ENCODE measurements at regions not wholly inside any gene's neighbourhood (a gene's known extent, or its start where the extent isn't known, plus 50 kb on each side); places are given as distances from the start of the nearest gene placed in this dataset.

GRCh38 chr18:47601581-47602272 lies 328.7 kb downstream of the SMAD2 start:
- Histone ChIP-seq H3K36me3 (ENCODE audit: control insufficient read depth, low read length) (no peaks in the 10 kb centered on the region), H3K9me3 (ENCODE audit: control insufficient read depth, insufficient read depth, low read length) (no peaks in the 10 kb centered on the region)
- TF ChIP-seq CTCF (IDR thresholded peaks at IDR 0.05; ENCODE audit: low read depth, low read length, poor library complexity, severe bottlenecking) (no peak), EZH2phosphoT487 (IDR thresholded peaks at IDR 0.05; ENCODE audit: borderline replicate concordance, low read length) (no peak)

GRCh38 chr18:47595831-47596501 lies 334.5 kb downstream of the SMAD2 start:
- Histone ChIP-seq H4K20me1 (ENCODE audit: control insufficient read depth, insufficient read depth, low read depth, low read length) (no peaks in the 10 kb centered on the region), H3K9me3 (ENCODE audit: control insufficient read depth, insufficient read depth, low read length) (no peaks in the 10 kb centered on the region), H3K36me3 (ENCODE audit: control insufficient read depth, low read length) (no peaks in the 10 kb centered on the region), H3K4me1 (ENCODE audit: control insufficient read depth, low read length) (no peaks in the 10 kb centered on the region), H3K4me3 (ENCODE audit: low read length) (no peak overlapping the region), H3K27ac (ENCODE audit: low read depth, low read length) (no peak overlapping the region), H3K79me2 (ENCODE audit: control insufficient read depth, low read length) (no peaks in the 10 kb centered on the region), H3K9me2 (replicated peaks; ENCODE audit: control insufficient read depth, low read length) (no peaks in the 10 kb centered on the region), H3F3A (ENCODE audit: control insufficient read depth, insufficient read depth) (no peaks in the 10 kb centered on the region), H3K4me2 (ENCODE audit: low read length) (no peak overlapping the region), H3K27me3 (ENCODE audit: control insufficient read depth, low read length) (peaks cover 14% of the 10 kb centered on the region; the same call in 1 of the 2 replicates)
- peak; percentile 77 for TF ChIP-seq CTCF (IDR thresholded peaks at IDR 0.05; ENCODE audit: low read depth, low read length, poor library complexity, severe bottlenecking)
- TF ChIP-seq EZH2phosphoT487 (IDR thresholded peaks at IDR 0.05; ENCODE audit: borderline replicate concordance, low read length): no peak

More at GRCh38 chr18:47601581-47602272, 328.7 kb downstream of the SMAD2 start:
- Histone ChIP-seq H3K79me2 (ENCODE audit: control insufficient read depth, low read length) (no peaks in the 10 kb centered on the region), H3K27ac (ENCODE audit: low read depth, low read length) (no peak overlapping the region), H3K9me2 (replicated peaks; ENCODE audit: control insufficient read depth, low read length) (no peaks in the 10 kb centered on the region), H4K20me1 (ENCODE audit: control insufficient read depth, insufficient read depth, low read depth, low read length) (no peaks in the 10 kb centered on the region), H3K4me2 (ENCODE audit: low read length) (no peak overlapping the region), H3K4me3 (ENCODE audit: low read length) (no peak overlapping the region), H3K27me3 (ENCODE audit: control insufficient read depth, low read length) (0 out of 2 replicates have a peak, but pooled peaks cover 6% of the 10 kb centered on the region), H3F3A (ENCODE audit: control insufficient read depth, insufficient read depth) (no peaks in the 10 kb centered on the region), H3K4me1 (ENCODE audit: control insufficient read depth, low read length) (no peaks in the 10 kb centered on the region)

GRCh38 chr18:47594621-47595086 lies 335.8 kb downstream of the SMAD2 start:
- Histone ChIP-seq H3K79me2 (ENCODE audit: control insufficient read depth, low read length) (no peaks in the 10 kb centered on the region), H4K20me1 (ENCODE audit: control insufficient read depth, insufficient read depth, low read depth, low read length) (no peaks in the 10 kb centered on the region), H3K4me2 (ENCODE audit: low read length) (no peak overlapping the region), H3K9me2 (replicated peaks; ENCODE audit: control insufficient read depth, low read length) (no peaks in the 10 kb centered on the region), H3K9me3 (ENCODE audit: control insufficient read depth, insufficient read depth, low read length) (no peaks in the 10 kb centered on the region), H3K27ac (ENCODE audit: low read depth, low read length) (no peak overlapping the region), H3K4me3 (ENCODE audit: low read length) (no peak overlapping the region), H3K36me3 (ENCODE audit: control insufficient read depth, low read length) (no peaks in the 10 kb centered on the region), H3F3A (ENCODE audit: control insufficient read depth, insufficient read depth) (no peaks in the 10 kb centered on the region), H3K27me3 (ENCODE audit: control insufficient read depth, low read length) (peaks cover 14% of the 10 kb centered on the region; the same call in 1 of the 2 replicates), H3K4me1 (ENCODE audit: control insufficient read depth, low read length) (no peaks in the 10 kb centered on the region)
- TF ChIP-seq EZH2phosphoT487 (IDR thresholded peaks at IDR 0.05; ENCODE audit: borderline replicate concordance, low read length) (no peak), CTCF (IDR thresholded peaks at IDR 0.05; ENCODE audit: low read depth, low read length, poor library complexity, severe bottlenecking) (no peak)

Data from DOHH2 (cell line).